Neural crest cell (in vitro differentiated cells): ENCODE measurements at regions not wholly inside any gene's neighbourhood (a gene's known extent, or its start where the extent isn't known, plus 50 kb on each side); places are given as distances from the start of the nearest gene placed in this dataset.

Experiments used
- DNase-seq: peaks from one replicate; pipeline ENCODE4 v3.0.0; 2021; ENCODE audit warnings: low read depth, mixed read lengths, low spot score
- H3K27ac Mint-ChIP-seq: one replicate; pipeline ENCODE4 v1.8.0; 2021; ENCODE audit warnings: mild to moderate bottlenecking, mixed read lengths; ENCODE audit not compliant: unreplicated experiment
- H3K27me3 Mint-ChIP-seq: 2 replicates; pipeline ENCODE4 v1.8.0; 2021; ENCODE audit warnings: low read depth, mild to moderate bottlenecking, mixed read lengths
- H3K36me3 Mint-ChIP-seq: 2 replicates; pipeline ENCODE4 v1.8.0; 2021; ENCODE audit warnings: low read depth, mild to moderate bottlenecking, mixed read lengths
- H3K4me1 Mint-ChIP-seq: 2 replicates; pipeline ENCODE4 v1.8.0; 2021; ENCODE audit warnings: mixed read lengths
- H3K4me3 Mint-ChIP-seq: one replicate; pipeline ENCODE4 v1.8.0; 2021; ENCODE audit warnings: mild to moderate bottlenecking, mixed read lengths
- H3K9me3 Mint-ChIP-seq: 2 replicates; pipeline ENCODE4 v1.8.0; 2021; ENCODE audit warnings: mixed read lengths
- TF ChIP-seq, protein P1 (sequence below): fragments of 200-600 bp; sonication (generic); conservative IDR thresholded peaks from 2 replicates; pipeline ENCODE4 v1.5.0; 2021; ENCODE audit warnings: antibody characterized with exemption, mild to moderate bottlenecking

DNA sequence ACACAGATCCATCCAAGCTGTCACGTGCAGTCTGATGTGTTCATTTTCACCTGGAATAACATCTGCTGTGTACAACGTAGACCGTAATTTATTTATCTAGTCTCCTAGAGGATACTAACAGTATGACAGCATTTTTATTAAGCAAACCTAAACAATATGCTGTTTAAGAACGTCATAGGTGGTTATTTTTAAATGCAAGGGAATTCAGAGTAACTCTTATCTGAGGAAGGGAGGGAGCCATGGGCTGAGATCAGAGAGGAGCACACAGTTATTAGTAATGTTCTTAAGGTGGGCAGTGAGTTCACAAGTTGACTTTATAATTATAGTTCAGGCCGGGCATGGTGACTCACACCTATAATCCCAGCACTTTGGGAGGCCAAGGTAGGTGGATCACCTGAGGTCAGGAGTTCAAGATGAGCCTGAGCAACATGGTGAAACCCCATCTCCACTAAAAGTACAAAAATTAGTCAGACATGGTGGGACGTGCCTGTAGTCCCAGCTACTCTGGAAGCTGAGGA, 193.6 kb downstream of the UACA start:
- peaks cover 6% of the 10 kb centered on the region for H3K4me1 Mint-ChIP-seq
- peaks cover 3% of the 10 kb centered on the region for H3K9me3 Mint-ChIP-seq
- TF ChIP-seq, protein P1, sequence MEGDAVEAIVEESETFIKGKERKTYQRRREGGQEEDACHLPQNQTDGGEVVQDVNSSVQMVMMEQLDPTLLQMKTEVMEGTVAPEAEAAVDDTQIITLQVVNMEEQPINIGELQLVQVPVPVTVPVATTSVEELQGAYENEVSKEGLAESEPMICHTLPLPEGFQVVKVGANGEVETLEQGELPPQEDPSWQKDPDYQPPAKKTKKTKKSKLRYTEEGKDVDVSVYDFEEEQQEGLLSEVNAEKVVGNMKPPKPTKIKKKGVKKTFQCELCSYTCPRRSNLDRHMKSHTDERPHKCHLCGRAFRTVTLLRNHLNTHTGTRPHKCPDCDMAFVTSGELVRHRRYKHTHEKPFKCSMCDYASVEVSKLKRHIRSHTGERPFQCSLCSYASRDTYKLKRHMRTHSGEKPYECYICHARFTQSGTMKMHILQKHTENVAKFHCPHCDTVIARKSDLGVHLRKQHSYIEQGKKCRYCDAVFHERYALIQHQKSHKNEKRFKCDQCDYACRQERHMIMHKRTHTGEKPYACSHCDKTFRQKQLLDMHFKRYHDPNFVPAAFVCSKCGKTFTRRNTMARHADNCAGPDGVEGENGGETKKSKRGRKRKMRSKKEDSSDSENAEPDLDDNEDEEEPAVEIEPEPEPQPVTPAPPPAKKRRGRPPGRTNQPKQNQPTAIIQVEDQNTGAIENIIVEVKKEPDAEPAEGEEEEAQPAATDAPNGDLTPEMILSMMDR = no peak
- no peaks in the 10 kb centered on the region for H3K27me3 Mint-ChIP-seq
- H3K36me3 Mint-ChIP-seq = no peaks in the 10 kb centered on the region
- no peak overlapping the region for H3K4me3 Mint-ChIP-seq
- no peak overlapping the region for H3K27ac Mint-ChIP-seq
- no peak for DNase-seq

DNA sequence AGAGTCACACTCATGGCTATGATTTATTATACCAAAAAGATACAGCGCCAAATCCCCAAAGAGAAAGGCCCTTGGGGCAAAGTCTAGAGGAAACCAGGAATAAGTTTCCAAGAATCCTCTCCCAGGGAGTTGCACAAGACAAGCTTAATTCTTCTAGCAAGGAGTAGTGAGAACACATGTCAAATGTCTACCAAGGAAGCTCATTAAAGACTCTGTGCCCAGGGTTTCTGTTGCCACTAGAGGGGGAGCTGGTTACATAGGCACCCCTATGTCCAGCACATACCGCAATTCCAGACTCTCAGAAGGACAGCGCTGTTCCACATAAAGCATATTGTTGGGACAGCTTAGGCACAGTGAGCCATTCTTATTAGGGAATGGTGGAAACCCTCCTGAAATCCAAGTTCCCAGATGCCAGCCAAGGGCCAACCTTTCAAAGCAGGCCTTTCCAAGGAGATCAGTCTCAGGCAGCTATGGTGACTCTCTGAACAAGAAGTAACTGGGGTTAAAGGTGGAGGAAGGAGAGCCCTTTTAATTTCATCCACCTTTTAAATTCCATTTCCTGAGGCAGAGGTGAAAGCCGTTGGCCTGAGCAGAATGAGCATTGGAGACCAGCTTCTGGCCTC, 194.2 kb downstream of the UACA start:
- H3K36me3 Mint-ChIP-seq = no peaks in the 10 kb centered on the region
- no peak for DNase-seq
- TF ChIP-seq, protein P1 = peak; percentile 29
- no peaks in the 10 kb centered on the region for H3K27me3 Mint-ChIP-seq
- H3K27ac Mint-ChIP-seq = no peak overlapping the region
- peaks cover 6% of the 10 kb centered on the region for H3K4me1 Mint-ChIP-seq
- H3K4me3 Mint-ChIP-seq = no peak overlapping the region
- H3K9me3 Mint-ChIP-seq = peaks cover 2% of the 10 kb centered on the region

DNA sequence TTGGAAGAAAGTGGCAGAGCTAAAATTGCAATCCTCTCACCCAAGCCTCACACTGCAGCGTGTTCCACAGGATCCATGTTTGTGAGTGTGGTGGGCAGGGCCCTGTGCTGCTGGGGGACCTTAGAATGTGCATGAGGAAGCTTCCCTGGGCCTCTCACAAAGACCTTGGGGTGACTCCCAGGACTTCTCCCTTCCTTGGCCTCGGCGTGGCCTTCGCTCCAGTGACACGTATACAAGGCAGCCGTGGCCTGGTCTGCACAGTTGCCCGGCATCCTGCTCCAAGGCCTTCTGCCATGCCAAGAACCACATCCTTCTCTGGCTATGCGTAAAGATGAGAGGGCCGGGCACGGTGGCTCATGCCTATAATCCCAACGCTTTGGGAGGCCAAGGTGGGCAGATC, 196.4 kb downstream of the UACA start:
- no peak for DNase-seq
- Mint-ChIP-seq H3K4me1 (peaks cover 6% of the 10 kb centered on the region), H3K4me3 (no peak overlapping the region), H3K27ac (no peak overlapping the region), H3K9me3 (no peaks in the 10 kb centered on the region), H3K36me3 (no peaks in the 10 kb centered on the region), H3K27me3 (no peaks in the 10 kb centered on the region)
- TF ChIP-seq, protein P1 = no peak

DNA sequence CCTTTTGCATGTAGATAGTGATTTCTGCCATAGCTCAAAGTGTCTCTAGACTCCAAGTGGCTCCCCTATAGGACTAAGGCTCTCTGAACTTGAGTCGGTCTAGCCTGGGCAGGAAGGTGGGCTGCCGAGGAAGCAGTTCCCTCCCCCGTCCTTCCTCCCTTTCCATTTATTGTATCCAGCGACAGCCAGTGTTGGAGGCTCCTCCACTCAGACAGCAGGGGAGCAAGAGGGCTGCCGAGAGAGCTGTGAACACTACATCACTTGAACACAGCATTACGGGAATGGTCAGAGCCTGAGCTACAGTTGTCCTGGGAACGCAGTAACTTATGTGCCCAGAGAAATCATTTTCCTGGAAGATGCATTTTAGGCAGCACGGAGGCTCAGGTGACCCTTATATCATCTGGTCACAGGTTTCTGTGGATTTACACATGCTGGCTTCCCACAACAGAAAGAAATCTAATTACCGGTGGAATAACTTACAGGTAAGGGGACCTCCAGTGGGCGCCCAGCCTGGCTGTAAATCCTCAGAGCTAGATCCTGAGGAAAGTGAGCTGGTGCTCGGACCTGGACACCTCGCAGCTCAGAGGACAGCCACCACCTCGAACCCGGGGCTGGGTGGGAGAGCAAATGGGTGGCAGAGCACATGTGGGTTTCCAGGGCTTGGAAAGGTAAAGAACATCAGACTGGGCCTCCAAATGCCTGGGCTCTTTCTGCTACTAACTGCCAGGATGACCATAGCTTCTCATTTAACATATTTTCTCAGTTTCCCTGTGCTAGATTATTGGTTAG, 197.1 kb downstream of the UACA start:
- H3K9me3 Mint-ChIP-seq = no peaks in the 10 kb centered on the region
- no peak for DNase-seq
- no peaks in the 10 kb centered on the region for H3K36me3 Mint-ChIP-seq
- peak overlapping the region; percentile 25 for H3K4me3 Mint-ChIP-seq
- H3K27ac Mint-ChIP-seq = no peak overlapping the region
- peaks cover 6% of the 10 kb centered on the region for H3K4me1 Mint-ChIP-seq
- no peaks in the 10 kb centered on the region for H3K27me3 Mint-ChIP-seq
- TF ChIP-seq, protein P1 = no peak

DNA sequence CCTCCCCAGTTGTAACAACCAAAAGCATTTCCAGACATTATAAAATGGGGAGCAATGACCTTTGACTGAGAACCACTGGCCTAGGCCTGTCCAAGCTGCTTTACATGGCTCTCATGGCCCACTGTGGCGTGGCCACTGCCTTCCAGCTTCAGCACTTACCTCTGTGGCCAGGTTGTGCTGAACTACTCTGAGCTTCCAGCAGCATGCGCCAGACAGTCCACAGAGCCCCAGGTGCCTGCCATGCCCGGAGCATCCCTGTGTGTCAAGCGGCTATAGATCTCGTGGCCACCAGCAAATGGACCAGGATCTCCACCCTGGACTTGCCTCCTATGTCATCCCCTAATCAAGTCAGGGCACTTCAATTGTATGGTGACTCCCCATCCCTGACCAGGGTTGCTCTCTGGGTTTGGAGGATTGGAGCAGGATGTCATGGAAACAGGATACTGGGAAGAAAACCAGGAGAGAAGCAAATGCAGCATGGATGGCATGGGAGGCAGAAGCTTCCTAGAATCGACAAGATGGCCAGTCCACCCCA, 199.7 kb downstream of the UACA start:
- H3K27ac Mint-ChIP-seq = no peak overlapping the region
- H3K4me1 Mint-ChIP-seq = peaks cover 6% of the 10 kb centered on the region
- DNase-seq = no peak
- H3K36me3 Mint-ChIP-seq = no peaks in the 10 kb centered on the region
- H3K9me3 Mint-ChIP-seq = no peaks in the 10 kb centered on the region
- H3K27me3 Mint-ChIP-seq = no peaks in the 10 kb centered on the region
- no peak overlapping the region for H3K4me3 Mint-ChIP-seq
- TF ChIP-seq, protein P1 = no peak
